ENCODE measurements at regions not wholly inside any gene's neighbourhood (a gene's known extent, or its start where the extent isn't known, plus 50 kb on each side); places are given as distances from the start of the nearest gene placed in this dataset.

DNA sequence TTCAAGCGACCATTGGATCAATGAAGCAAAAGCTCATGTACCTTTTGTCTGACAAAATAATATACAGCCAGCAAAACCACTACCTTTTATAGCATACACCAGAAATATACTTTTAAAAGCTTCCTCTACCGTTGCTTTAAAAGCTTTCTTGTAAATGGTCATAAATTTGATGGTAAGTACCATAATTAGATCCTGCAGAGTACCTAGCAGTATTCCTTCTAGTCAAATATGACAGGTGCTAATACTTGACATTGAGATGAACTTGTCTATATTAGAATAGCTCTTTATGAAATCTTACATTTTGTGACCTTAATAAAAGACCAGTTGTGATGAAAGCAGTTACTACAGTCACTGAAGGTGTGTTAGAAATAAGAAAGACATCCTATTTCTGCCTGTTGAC lies 340.5 kb upstream of the ANO3 start:
- no peak for DNase-seq

DNA sequence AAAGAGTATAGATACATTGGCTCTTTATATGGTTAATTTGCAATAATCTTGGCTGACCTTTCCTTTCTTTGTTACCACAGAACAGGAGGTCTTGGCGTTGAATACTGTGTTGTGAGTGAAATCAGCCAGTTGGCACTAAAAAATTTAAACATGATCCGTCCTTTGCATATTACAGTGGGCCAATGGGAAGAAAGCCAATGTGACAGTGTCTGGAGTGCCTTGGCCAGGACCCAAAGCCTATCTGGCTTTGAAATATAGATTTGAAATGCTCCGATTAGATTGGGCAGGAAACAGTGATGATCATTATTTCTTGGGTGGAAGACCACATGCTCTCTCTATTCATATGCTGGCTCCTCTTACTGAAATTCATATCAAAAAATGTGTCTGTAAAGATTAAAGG lies 339.6 kb upstream of the ANO3 start:
- no peak for DNase-seq

DNA sequence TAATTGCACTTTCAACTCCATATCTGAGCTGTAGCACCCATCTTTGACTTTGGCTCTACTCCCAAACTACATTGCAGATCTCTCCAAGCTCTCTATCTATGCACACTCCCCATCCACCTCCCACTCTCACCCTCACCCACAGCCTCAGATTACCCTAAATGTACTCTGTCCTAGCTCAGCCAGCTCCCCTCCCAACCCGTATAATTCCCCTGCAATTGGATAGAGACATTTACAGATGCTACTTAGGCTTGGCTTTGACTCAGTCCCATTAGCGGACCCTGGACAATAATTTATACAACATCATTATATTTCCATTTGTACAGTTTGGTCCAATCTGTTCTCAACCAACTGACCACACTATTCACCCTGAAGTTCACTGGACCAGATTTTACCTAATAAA lies 338.9 kb upstream of the ANO3 start:
- DNase-seq, result no peak

DNA sequence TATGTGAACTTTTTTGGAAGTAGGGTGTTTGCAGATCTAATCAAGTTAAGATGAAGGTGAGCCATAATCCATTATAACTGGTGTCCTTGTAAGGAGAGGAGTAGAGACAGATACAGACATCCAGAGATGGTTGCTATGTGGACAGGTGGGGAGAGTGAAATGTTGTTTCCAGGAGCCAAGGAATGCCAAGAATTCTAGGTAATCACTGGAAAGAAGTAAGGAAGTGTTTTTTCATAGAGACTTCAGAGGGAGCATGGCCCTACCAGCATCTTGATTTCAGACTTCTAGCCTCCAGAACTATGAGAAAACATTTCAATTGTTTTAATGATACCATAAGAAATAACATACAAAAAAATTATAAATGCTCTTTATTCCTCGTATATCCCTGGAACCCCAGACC lies 320.5 kb upstream of the ANO3 start:
- DNase-seq, result no peak

DNA sequence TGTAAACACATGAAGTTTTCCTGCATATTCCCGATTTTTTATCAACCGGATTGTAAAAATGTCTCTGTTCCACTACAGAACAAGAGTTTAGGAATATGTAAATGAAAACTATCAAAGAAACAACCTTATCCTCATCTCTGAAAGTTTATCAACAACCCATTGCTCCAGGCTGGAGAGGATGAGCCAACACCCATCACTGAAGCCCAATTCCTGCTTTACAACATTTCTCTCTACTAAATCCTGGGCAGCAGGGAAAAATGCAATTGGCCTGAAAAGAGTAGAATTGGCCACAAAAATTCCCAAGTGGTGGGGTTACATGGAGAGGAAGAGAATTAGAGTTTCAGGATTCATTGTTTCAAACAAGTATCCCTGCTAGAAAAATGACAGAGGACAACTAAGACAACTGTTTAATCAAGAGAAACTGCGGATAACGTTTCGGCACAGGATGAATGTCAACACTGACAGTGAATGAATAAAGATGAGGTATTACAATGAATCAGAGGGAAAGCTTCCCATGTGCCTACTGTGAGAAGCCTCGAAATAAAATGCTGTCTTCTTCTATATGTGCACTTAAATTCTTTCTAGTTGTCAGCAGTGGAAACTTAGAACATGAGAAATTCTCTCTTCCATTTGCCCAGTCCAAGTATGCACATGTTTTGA lies 317.3 kb upstream of the ANO3 start:
- no peak for DNase-seq

DNA sequence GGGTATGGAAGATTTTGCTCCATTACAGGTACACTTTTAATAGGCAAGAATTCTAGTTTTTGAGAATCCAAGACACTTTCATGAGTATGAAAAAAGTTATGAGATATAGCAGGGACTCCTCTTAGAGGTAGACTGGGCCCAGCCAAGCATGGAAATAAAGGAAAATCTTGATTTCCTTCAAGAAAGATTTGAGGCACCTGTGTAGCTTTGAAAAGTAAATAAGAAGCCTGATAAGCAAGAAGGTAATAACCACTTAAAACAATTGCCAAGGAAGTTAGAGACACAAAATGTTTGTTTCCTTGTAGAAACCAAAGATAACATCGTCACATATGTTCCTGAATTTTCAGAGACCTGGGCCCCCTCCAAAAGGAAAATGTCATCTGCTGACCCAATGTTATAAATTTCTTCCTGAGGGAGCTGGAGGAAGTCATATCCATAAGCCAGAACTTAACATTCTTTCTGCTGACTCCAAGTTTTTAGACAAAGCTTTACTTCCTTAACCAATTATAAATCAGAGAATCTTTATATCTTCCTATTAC lies 314.5 kb upstream of the ANO3 start:
- no peak for DNase-seq

DNA sequence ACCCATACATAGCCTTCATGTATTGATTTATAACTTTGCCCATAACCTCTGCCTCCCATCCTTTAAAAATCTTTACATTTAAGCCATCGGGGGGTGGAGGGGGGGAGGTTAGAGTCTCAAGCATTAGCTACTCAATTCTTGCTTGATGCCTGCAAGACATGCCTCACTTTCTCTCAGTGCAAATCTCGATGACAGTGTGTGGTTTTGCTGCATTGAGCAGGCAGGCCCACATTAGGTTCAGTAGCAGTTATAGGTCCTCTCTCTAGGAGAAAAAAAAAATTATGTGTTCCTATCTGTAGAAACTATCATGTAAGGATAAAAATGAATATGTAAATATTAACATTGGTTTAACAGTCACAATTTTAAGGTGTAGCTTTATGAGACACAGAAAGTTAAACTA lies 314.0 kb upstream of the ANO3 start:
- DNase-seq, result no peak

DNA sequence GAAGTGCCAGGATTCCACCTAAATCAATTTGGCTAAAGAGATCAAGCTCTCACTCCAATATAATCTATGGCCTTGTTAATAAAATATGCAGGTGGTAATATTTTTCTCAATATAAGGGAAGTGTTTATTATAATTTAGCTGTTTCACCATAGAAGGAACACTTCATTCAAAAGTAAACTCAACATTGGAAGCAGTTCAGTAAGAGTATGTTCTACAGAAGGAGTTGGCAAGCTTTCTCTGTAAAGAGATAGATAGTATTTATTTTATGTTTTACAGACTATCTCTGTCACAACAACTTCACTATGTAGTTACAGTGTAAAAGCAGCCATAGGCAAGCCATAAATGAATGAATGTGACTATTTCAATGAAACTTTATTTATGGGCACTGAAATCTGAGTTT lies 313.6 kb upstream of the ANO3 start:
- DNase-seq, result no peak

DNA sequence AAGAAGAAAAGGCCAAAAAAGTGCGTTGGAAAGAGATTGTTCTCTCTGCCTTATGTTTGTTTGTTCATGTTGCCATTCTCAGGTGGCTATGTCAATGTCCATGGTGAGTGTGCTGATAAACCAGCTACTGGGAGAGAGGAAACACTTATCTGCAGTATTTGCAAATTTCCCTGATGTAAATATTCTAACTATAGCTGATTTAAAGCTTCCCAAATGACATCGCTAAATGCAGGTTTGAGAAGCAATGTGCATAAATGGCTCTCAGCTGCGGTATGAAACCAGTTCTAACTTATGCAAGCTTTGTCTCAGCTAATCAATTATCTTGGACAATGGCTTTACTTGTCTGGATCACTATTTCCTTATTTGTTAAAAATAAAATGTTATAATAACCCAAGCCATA lies 312.5 kb upstream of the ANO3 start:
- no peak for DNase-seq

DNA sequence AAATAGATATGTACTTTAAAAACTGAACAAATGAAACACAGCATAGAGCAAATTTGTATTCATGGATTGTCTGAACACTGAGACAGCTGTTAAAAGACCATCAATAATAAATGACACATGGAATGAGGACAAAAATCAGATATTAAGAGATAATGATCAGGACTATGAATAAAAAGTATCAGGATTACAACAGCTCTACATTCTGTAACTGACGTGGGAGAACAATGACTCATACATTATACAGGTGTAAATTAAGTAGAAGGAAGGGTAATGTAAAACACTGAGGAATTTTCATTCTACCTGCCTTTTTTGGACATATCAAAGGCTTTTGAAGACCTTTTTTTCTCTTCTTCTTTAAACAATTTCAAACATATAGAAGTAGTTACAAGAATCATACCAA lies 310.9 kb upstream of the ANO3 start:
- DNase-seq, result no peak

DNA sequence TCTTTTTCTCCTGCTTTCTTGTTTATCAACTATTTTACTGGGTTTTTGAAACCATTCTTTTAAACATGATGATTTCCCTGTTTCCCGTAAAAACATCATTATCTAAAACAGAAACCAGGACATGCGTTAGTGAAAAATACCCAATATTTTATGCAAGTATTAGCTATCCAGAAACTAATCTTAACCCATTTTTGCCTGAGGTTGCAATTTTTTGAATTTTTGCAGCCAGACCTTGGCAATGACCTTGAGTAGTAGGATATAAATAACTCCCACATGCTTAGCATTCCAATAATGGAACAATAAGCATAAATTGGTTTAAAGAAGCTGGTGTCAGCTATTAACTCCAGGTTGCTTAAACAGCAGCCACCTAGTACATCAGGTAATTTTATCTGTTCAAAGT lies 308.9 kb upstream of the ANO3 start:
- no peak for DNase-seq

DNA sequence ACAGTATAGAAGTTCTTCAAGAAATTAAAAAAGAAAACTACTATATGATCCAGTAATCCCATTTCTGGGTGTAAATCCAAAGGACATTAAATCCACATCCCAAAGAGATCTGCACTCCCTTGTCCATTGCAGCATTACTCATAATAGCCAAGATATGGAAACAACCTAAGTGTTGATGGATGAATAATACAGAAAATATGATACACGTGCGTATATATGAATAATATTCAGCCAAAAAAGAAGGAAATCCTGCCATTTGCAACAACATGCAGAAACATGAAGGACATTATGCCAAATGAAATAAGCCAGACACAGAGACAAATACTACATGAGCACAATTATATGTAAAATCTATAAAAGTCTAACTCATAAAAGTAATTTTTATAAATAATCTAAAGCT lies 306.3 kb upstream of the ANO3 start:
- DNase-seq, result no peak

DNA sequence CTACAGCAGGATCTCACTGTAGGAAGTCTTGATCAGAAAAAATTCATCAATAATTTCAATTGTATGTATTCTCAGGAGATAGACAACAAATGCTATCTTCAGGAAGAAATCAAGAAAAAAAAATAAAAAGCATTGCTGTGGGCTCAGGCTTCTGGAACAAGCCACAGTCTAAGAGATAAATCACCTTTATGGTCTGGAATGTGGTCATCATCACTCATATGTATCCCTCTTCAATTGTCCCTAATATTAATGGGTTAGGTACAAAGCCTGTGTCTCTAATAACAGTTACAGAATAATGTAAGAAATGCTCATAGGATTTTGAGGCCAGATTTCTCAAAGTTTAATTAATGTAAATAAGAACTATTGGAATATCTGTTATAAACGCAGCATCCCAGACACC lies 305.9 kb upstream of the ANO3 start:
- no peak for DNase-seq

DNA sequence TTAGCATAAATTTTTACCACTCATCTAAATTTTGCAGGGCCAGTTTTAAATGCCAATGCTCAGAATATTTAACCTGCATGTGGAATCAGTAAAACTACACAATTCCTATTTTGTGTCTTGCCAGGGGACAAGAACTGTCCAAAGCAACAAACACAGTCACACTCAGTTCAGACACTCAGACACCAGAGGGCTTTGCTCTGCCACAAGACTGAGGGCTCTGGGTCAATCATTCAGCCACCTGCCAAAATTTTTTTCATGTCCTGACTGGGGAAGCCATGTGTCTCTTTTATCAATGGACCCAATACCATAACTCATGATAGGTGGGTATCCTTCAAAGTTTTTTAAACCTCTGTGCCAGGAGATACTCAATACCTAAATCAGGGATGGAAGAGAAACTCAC lies 304.0 kb upstream of the ANO3 start:
- DNase-seq, result no peak

DNA sequence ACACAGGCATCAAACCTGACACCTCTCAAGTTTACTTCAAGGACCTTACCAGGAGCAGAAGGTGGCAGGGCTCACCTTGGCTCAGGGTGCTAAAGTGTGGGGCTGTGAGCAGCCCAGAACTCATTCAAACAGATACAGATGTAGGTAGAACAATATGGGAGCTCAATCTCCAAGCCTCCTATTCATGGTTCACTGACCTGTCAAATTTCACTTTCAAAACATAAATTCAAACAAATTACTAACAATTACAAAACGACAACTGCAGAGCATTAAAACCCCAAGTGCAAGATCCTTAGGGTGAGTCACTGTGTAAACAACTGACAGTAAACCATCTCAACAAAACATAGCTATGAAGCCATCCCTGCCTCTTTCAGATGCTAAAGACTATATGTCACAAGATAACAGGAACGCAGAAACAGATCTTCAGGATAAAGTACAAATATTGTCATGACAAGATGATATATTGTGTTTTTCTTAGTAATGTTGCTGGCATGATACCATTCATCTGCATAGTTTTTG lies 303.5 kb upstream of the ANO3 start:
- no peak for DNase-seq

DNA sequence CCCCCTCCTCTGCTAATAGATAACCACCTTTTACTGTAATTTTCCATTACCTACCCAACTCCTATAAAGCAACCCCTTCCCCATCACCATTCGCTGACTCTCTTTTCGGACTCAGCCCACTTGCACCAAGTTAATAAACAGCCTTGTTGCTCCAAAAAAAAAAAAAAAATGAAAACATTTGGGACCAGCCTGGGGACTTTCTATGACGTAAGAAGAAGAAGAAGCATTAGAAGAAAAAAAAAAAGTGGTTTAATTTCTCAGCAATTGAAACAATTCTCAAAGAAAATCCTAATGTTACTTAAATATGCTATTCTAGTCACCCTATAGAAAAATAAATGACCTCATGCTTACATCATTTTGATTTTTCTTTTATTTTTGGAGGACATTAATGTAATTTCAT lies 301.5 kb upstream of the ANO3 start:
- DNase-seq, result no peak

DNA sequence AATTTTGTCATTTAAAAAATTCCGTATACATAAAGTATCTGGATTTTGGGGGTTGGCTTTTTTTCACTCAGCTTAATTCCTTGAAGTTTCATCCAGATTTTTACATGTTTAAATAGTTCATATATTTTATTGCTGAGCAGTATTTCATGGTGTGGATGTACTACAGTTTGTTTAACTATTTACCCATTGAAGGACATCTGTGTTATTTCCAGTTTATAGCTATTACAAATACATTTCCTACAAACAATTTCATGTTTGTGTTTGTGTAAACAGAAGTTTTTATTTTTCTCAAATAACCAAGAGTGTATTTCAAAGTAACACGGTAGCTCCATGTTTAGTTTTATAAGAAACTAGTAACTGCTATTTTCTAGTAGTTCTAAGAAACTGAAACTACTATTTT lies 299.7 kb upstream of the ANO3 start:
- no peak for DNase-seq

DNA sequence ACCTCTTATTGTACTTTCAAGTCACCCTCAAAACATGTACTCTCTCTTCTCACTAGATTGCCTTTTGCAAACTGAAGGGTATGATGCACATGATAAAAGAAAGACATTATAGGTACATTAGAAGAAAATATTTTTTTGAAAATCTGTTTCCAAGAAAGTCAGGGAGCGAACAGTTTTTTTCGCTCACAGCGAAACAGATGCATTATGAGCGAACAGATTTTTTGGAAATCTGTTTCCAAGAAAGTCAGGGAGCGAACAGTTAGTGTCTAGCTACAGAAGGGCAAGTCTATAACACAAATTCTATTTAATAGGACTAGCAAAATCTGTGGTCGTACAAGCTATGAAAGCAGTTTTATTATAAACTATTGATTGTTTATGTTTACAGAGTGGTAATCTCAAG lies 296.2 kb upstream of the ANO3 start:
- DNase-seq, result no peak

DNA sequence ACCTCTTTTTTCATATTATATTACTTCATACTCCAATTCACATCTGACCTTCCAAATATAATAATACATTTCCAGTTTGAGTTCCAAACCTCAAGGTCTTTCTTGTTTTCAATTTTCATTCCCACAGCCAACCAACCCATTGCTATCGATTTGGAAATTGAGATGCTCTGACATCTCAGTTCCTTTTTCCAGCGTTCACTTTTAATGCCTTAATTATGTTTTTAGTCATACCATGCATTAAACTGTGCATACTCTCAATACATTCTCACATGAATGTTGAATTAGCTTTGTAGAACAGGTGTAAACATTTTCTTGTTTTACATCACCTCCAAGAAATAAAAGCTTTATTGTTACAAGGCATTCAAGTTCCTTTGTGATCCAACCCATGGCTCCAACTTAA lies 294.2 kb upstream of the ANO3 start:
- no peak for DNase-seq

DNA sequence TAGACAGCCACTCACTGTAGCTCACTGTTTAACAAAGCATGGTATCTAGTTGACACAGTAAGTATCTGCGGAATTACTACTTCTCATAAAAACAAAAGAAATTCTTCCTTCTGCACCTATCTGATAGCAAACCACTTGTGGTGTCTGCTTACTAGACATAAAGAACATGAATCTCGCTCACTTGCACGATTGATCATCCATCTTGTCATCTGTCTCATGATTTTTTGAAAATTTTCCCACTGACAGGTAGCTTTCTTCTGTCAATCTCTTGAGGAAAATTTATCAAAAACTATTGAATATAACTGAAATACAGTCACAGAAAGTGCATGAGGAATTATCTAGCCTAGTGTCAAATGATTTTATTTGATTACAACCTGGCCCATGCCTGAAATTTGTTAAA lies 291.6 kb upstream of the ANO3 start:
- no peak for DNase-seq

DNA sequence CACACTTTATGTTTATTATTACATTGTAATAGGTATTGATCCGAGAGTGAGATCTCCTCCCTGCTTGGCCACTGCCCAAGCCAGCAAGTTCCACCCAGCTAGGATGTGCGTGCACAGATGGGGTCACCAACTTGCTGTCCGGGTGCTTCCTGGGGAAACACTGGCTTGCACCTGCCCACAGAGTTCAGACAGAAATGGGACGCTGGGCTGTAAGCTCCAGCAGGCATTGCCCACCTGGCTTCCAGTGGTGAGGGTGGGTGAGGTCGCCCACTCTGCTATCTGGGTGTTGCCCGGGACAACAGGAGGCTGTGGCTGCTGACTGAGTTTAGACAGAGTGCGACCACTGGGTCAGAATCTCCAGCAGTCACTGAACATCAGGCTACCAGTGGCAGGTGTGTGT lies 289.8 kb upstream of the ANO3 start:
- DNase-seq, result no peak

DNA sequence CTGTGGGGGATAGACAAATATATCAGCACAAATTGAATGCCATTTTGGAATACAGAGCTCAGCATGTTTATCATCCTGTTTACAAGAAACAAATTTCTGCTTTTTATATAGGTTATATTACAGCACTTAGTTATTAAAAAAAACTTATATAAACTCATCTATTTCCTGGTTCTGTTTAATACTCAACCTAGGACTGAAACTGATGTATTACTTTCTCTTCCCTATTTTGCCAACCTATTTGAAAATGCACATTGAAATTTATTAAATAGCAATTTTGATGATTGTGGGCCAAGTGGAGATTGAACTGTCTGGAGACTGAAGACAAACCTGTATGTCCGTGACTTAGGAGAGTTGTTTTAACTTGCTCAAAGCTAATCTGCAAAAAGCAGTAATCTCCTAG lies 288.3 kb upstream of the ANO3 start:
- DNase-seq, result no peak

DNA sequence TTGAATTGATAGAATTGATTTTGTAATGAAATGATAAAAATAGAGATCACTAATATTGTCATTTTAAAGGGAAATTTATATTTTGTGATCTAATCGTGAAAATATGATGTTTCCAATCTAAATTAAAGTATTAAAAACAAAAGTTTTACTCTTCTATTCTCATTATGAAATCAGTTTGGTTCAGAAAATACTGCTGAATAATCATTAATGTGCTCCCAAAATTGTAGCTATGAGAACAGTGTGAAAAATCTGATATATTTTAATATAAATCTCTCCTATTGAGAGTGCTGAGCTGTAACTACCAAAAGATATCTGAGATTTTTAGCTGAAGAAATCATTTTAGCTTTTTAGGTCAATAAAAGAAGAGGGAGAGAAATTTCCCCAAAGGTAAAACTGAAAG lies 287.5 kb upstream of the ANO3 start:
- no peak for DNase-seq

DNA sequence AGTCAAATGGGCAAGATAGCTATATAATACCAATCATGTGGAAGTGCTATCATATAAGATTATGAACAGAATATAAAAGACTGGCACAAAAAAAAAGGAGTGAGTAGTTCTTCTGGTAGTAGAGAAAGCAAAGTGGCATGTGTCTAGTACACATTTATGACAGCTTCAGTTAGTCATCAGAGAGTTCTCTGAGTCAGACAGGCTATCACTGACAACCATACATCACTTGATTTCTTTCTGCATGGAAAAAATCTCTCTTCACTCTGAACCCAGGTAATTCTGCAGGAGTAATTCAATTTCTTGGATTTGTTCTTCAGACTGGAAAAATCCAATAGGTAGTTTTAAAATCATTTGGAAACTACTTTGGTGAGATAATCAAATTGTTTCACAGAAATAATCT lies 286.8 kb upstream of the ANO3 start:
- DNase-seq, result no peak

DNA sequence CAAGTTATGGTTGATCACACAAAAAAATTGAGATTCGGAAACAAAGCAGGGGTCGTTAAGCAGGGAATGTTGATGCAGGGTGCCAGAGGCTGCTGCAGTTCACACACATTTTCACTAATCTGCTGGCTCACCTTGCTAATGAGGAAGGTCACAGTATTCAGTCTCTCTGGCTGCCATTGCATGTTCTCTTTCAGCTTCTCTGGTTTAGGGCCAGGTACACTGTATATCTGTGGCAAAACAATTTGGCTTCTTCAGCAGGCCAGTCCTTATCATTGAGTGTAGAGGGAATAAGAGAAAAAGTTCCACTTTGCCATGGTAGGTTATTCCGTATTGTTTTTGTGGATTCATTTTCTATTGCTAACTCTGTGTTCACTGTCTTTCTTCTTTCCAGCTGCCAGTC lies 283.7 kb upstream of the ANO3 start:
- DNase-seq, result no peak

Measured in CD4-positive, alpha-beta T cell treated with Interleukin-17A for 4 hours (primary cell).